Immature natural killer cell (primary cell): ENCODE measurements at regions not wholly inside any gene's neighbourhood (a gene's known extent, or its start where the extent isn't known, plus 50 kb on each side); places are given as distances from the start of the nearest gene placed in this dataset.

ENCODE experiments used
- DNase-seq, 3 donors: peaks; one replicate each; pipeline ENCODE4 v3.0.0; 2022; ENCODE audit warnings: mixed read lengths in 1 of 3
- H3K27ac Mint-ChIP-seq, 6 donors: one replicate each; pipeline ENCODE4 v1.8.0; 2020; ENCODE audit warnings: mixed read lengths in 6 of 6, mild to moderate bottlenecking in 5 of 6, inconsistent platforms in 4 of 6, moderate library complexity in 3 of 6
- H3K27me3 Mint-ChIP-seq, 3 donors: one replicate each; pipeline ENCODE4 v1.8.0; 2020 to 2021; ENCODE audit warnings: low read depth in 3 of 3, mild to moderate bottlenecking in 3 of 3, mixed read lengths in 3 of 3, moderate library complexity in 3 of 3, inconsistent platforms in 1 of 3
- H3K36me3 Mint-ChIP-seq, 3 donors: one replicate each; pipeline ENCODE4 v1.8.0; 2020; ENCODE audit warnings: mixed read lengths in 3 of 3, inconsistent platforms in 2 of 3, mild to moderate bottlenecking in 2 of 3
- H3K4me1 Mint-ChIP-seq, 2 donors: one replicate each; pipeline ENCODE4 v1.8.0; 2020; ENCODE audit warnings: inconsistent platforms in 2 of 2, mild to moderate bottlenecking in 2 of 2, mixed read lengths in 2 of 2, moderate library complexity in 1 of 2
- H3K4me3 Mint-ChIP-seq, 5 donors: one replicate each; pipeline ENCODE4 v1.8.0; 2020; ENCODE audit warnings: mild to moderate bottlenecking in 5 of 5, mixed read lengths in 5 of 5, inconsistent platforms in 3 of 5, moderate library complexity in 3 of 5
- H3K9me3 Mint-ChIP-seq, 6 donors: one replicate each; pipeline ENCODE4 v1.8.0; 2020; ENCODE audit warnings: mild to moderate bottlenecking in 6 of 6, mixed read lengths in 6 of 6, inconsistent platforms in 4 of 6, moderate library complexity in 3 of 6

- H3K27ac Mint-ChIP-seq, result peak overlapping the region in 3 of 6 donors; percentile 33 to 80 (median 52)
- peaks cover 46 to 60% of the 10 kb centered on the region in 2 donors for H3K4me1 Mint-ChIP-seq
- no peaks in the 10 kb centered on the region for H3K36me3 Mint-ChIP-seq
- no peak for DNase-seq
- H3K27me3 Mint-ChIP-seq, result peaks cover 0 to 4% (median 3%) of the 10 kb centered on the region in 3 donors
- no peak overlapping the region for H3K4me3 Mint-ChIP-seq
- peaks cover 0 to 2% (median 0%) of the 10 kb centered on the region in 6 donors for H3K9me3 Mint-ChIP-seq
These were observed 69.8 kb upstream of the CCN6 start for GRCh38 chr6:111984081-111984480.

- H3K9me3 Mint-ChIP-seq, result peaks cover 0 to 2% (median 0%) of the 10 kb centered on the region in 6 donors
These were observed 69.2 kb upstream of the CCN6 start for GRCh38 chr6:111984516-111985201.

GRCh38 chr6:111985202-111985731 is 68.6 kb upstream of the CCN6 start:
- peak; percentile 32 to 52 (median 51) for DNase-seq
- peak overlapping the region; percentile 30 to 76 (median 56) for H3K27ac Mint-ChIP-seq

More at GRCh38 chr6:111984516-111985201, 69.2 kb upstream of the CCN6 start:
- H3K4me1 Mint-ChIP-seq, result peaks cover 52 to 66% of the 10 kb centered on the region in 2 donors
- no peaks in the 10 kb centered on the region for H3K36me3 Mint-ChIP-seq
- no peak for DNase-seq
- peak overlapping the region in 4 of 5 donors; percentile 3 to 64 (median 26) for H3K4me3 Mint-ChIP-seq
- no peaks in the 10 kb centered on the region for H3K27me3 Mint-ChIP-seq
- peak overlapping the region; percentile 30 to 76 (median 56) for H3K27ac Mint-ChIP-seq

GRCh38 chr6:111986651-111987050 is 67.3 kb upstream of the CCN6 start:
- Mint-ChIP-seq H3K27me3 (no peaks in the 10 kb centered on the region), H3K9me3 (peaks cover 0 to 2% (median 0%) of the 10 kb centered on the region in 6 donors), H3K4me1 (peaks cover 64 to 85% of the 10 kb centered on the region in 2 donors), H3K27ac (no peak overlapping the region), H3K4me3 (no peak overlapping the region), H3K36me3 (no peaks in the 10 kb centered on the region)
- no peak for DNase-seq

More at GRCh38 chr6:111985202-111985731, 68.6 kb upstream of the CCN6 start:
- H3K9me3 Mint-ChIP-seq, result peaks cover 0 to 2% (median 0%) of the 10 kb centered on the region in 6 donors
- H3K36me3 Mint-ChIP-seq, result no peaks in the 10 kb centered on the region
- H3K4me1 Mint-ChIP-seq, result peaks cover 58 to 72% of the 10 kb centered on the region in 2 donors
- peak overlapping the region in 4 of 5 donors; percentile 3 to 64 (median 26) for H3K4me3 Mint-ChIP-seq
- no peaks in the 10 kb centered on the region for H3K27me3 Mint-ChIP-seq

- no peaks in the 10 kb centered on the region for H3K36me3 Mint-ChIP-seq
- peak overlapping the region in 2 of 6 donors; percentile 23 to 44 for H3K27ac Mint-ChIP-seq
- peaks cover 0 to 2% (median 0%) of the 10 kb centered on the region in 3 donors for H3K27me3 Mint-ChIP-seq
- H3K4me1 Mint-ChIP-seq, result peaks cover 66 to 89% of the 10 kb centered on the region in 2 donors
- H3K9me3 Mint-ChIP-seq, result peaks cover 0 to 2% (median 0%) of the 10 kb centered on the region in 6 donors
- H3K4me3 Mint-ChIP-seq, result no peak overlapping the region
- DNase-seq, result no peak
These were observed 66.6 kb upstream of the CCN6 start for GRCh38 chr6:111987295-111987694.

- Mint-ChIP-seq H3K4me1 (peaks cover 69 to 91% of the 10 kb centered on the region in 2 donors), H3K27ac (peak overlapping the region in 5 of 6 donors; percentile 69 to 88 (median 82)), H3K9me3 (peaks cover 0 to under 1% (median 0%) of the 10 kb centered on the region in 6 donors), H3K36me3 (no peaks in the 10 kb centered on the region), H3K27me3 (peaks cover 0 to 2% (median 0%) of the 10 kb centered on the region in 3 donors), H3K4me3 (peak overlapping the region in 1 of 5 donors; percentile 25)
- DNase-seq, result no peak
These were observed 65.0 kb upstream of the CCN6 start for GRCh38 chr6:111988926-111989325.

- Mint-ChIP-seq H3K4me3 (peak overlapping the region; percentile 21 to 72 (median 39)), H3K9me3 (no peaks in the 10 kb centered on the region), H3K4me1 (peaks cover 65 to 86% of the 10 kb centered on the region in 2 donors), H3K27me3 (peaks cover 0 to 2% (median 0%) of the 10 kb centered on the region in 3 donors), H3K36me3 (no peaks in the 10 kb centered on the region), H3K27ac (peak overlapping the region; percentile 75 to 88 (median 86))
- DNase-seq, result peak; percentile 30 to 40 (median 39)
These were observed 64.2 kb upstream of the CCN6 start for GRCh38 chr6:111989743-111990142.

- Mint-ChIP-seq H3K4me3 (peak overlapping the region; percentile 21 to 72 (median 39)), H3K4me1 (peaks cover 60 to 82% of the 10 kb centered on the region in 2 donors)
These were observed 63.7 kb upstream of the CCN6 start for GRCh38 chr6:111990214-111990613.

GRCh38 chr6:111992851-111993250 is 61.1 kb upstream of the CCN6 start:
- Mint-ChIP-seq H3K27me3 (peaks cover 0 to 4% (median 0%) of the 10 kb centered on the region in 3 donors), H3K4me3 (peak overlapping the region in 4 of 5 donors; percentile 2 to 39 (median 19)), H3K4me1 (peaks cover 56 to 73% of the 10 kb centered on the region in 2 donors), H3K9me3 (no peaks in the 10 kb centered on the region), H3K27ac (peak overlapping the region; percentile 1 to 90 (median 76)), H3K36me3 (no peaks in the 10 kb centered on the region)
- peak; percentile 19 to 31 (median 26) for DNase-seq

More at GRCh38 chr6:111990214-111990613, 63.7 kb upstream of the CCN6 start:
- DNase-seq, result peak; percentile 49 to 62 (median 55)
- Mint-ChIP-seq H3K27ac (peak overlapping the region; percentile 75 to 88 (median 86)), H3K36me3 (no peaks in the 10 kb centered on the region), H3K27me3 (peaks cover 0 to 2% (median 0%) of the 10 kb centered on the region in 3 donors), H3K9me3 (no peaks in the 10 kb centered on the region)

- Mint-ChIP-seq H3K4me1 (peaks cover 56 to 68% of the 10 kb centered on the region in 2 donors), H3K27me3 (peaks cover 0 to 4% (median 0%) of the 10 kb centered on the region in 3 donors), H3K36me3 (no peaks in the 10 kb centered on the region), H3K4me3 (no peak overlapping the region), H3K27ac (peak overlapping the region in 5 of 6 donors; percentile 26 to 90 (median 68)), H3K9me3 (no peaks in the 10 kb centered on the region)
- DNase-seq, result no peak
These were observed 60.6 kb upstream of the CCN6 start for GRCh38 chr6:111993342-111993741.

GRCh38 chr6:111994791-111995190 is 59.1 kb upstream of the CCN6 start:
- no peaks in the 10 kb centered on the region for H3K9me3 Mint-ChIP-seq
- no peak for DNase-seq
- H3K27ac Mint-ChIP-seq, result peak overlapping the region in 1 of 6 donors; percentile 1
- H3K4me3 Mint-ChIP-seq, result no peak overlapping the region
- peaks cover 42 to 54% of the 10 kb centered on the region in 2 donors for H3K4me1 Mint-ChIP-seq
- peaks cover 0 to 4% (median 0%) of the 10 kb centered on the region in 3 donors for H3K27me3 Mint-ChIP-seq
- no peaks in the 10 kb centered on the region for H3K36me3 Mint-ChIP-seq

- Mint-ChIP-seq H3K4me3 (no peak overlapping the region), H3K27me3 (peaks cover 0 to 4% (median 0%) of the 10 kb centered on the region in 3 donors), H3K27ac (peak overlapping the region in 2 of 6 donors; percentile 1 to 23), H3K4me1 (peaks cover 36 to 48% of the 10 kb centered on the region in 2 donors), H3K9me3 (no peaks in the 10 kb centered on the region), H3K36me3 (no peaks in the 10 kb centered on the region)
- no peak for DNase-seq
These were observed 58.5 kb upstream of the CCN6 start for GRCh38 chr6:111995404-111995803.

- peaks cover 33 to 39% of the 10 kb centered on the region in 2 donors for H3K4me1 Mint-ChIP-seq
- H3K4me3 Mint-ChIP-seq, result peak overlapping the region in 1 of 5 donors; percentile 66
- peaks cover 0 to 4% (median 0%) of the 10 kb centered on the region in 3 donors for H3K27me3 Mint-ChIP-seq
- no peak for DNase-seq
- H3K27ac Mint-ChIP-seq, result peak overlapping the region in 4 of 6 donors; percentile 22 to 84 (median 42)
- H3K9me3 Mint-ChIP-seq, result no peaks in the 10 kb centered on the region
- H3K36me3 Mint-ChIP-seq, result no peaks in the 10 kb centered on the region
These were observed 57.6 kb upstream of the CCN6 start for GRCh38 chr6:111996144-111996865.
